Activated CD4-positive, alpha-beta memory T cell treated with anti-CD3 and anti-CD28 coated beads, Interleukin-2, amount 10 ng/mL, durations not matched to agents 7 days and 5 days (primary cell): ENCODE measurements at regions not wholly inside any gene's neighbourhood (a gene's known extent, or its start where the extent isn't known, plus 50 kb on each side); places are given as distances from the start of the nearest gene placed in this dataset.

ENCODE experiments used
- CTCF ChIA-PET: fragments of 350-600 bp; sonication (Branson Sonifier 250); formaldehyde crosslinking; loops from one replicate; lab custom pipeline; 2021; ENCODE audit warnings: antibody characterized with exemption, inconsistent platforms; lab: Charles Lee
- POLR2A ChIA-PET: fragments of 350-600 bp; sonication (Branson Sonifier 250); formaldehyde crosslinking; loops from one replicate; lab custom pipeline; 2021; ENCODE audit warnings: antibody characterized with exemption; lab: Charles Lee
- DNase-seq: peaks from one replicate; pipeline ENCODE4 v3.0.0-alpha.2; 2020
- H3K27ac Mint-ChIP-seq: one replicate; pipeline ENCODE4 v1.8.0; 2021; ENCODE audit warnings: mild to moderate bottlenecking, mixed read lengths
- H3K27me3 Mint-ChIP-seq: one replicate; pipeline ENCODE4 v1.8.0; 2021; ENCODE audit warnings: mixed read lengths
- H3K36me3 Mint-ChIP-seq: one replicate; pipeline ENCODE4 v1.8.0; 2021; ENCODE audit warnings: low read depth, mixed read lengths
- H3K4me1 Mint-ChIP-seq: one replicate; pipeline ENCODE4 v1.8.0; 2021; ENCODE audit warnings: mixed read lengths
- H3K4me3 Mint-ChIP-seq: one replicate; pipeline ENCODE4 v1.8.0; 2021; ENCODE audit warnings: mild to moderate bottlenecking, mixed read lengths
- H3K9me3 Mint-ChIP-seq: one replicate; pipeline ENCODE4 v1.8.0; 2021; ENCODE audit warnings: mixed read lengths

- DNase-seq = no peak
- H3K4me3 Mint-ChIP-seq = no peak overlapping the region
- H3K27me3 Mint-ChIP-seq = peaks cover 7% of the 10 kb centered on the region
- POLR2A ChIA-PET = no interaction called here
- H3K9me3 Mint-ChIP-seq = no peaks in the 10 kb centered on the region
- CTCF ChIA-PET = no interaction called here
- H3K27ac Mint-ChIP-seq = no peak overlapping the region
- no peaks in the 10 kb centered on the region for H3K36me3 Mint-ChIP-seq
- no peaks in the 10 kb centered on the region for H3K4me1 Mint-ChIP-seq
These were observed 277.8 kb upstream of the B3GAT1 start for GRCh38 chr11:134689886-134690285.

DNA sequence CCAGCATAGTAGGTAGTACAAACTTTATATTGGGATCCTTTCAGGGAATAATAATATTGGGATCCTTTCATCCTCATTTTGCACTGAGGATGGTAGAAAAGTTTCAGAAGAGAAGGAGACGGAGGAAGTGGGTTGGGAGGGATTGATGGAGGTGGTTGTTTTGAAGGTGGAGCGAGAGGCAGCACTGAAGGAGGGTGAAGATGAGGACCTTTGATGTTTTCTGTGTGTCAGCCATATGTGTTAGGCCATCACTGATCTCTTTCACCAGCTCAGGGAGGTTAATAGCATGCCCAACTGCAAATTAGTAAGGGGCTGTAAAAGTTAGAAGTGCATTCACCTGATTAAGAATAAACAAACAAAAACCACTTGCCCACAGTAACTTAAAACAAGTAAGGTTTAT, 275.5 kb upstream of the B3GAT1 start:
- Mint-ChIP-seq H3K27ac (no peak overlapping the region), H3K9me3 (no peaks in the 10 kb centered on the region), H3K4me3 (no peak overlapping the region), H3K27me3 (peaks cover 7% of the 10 kb centered on the region), H3K4me1 (no peaks in the 10 kb centered on the region), H3K36me3 (no peaks in the 10 kb centered on the region)
- CTCF ChIA-PET = no interaction called here
- no peak for DNase-seq
- POLR2A ChIA-PET = no interaction called here

GRCh38 chr11:134686460-134687061, 274.5 kb upstream of the B3GAT1 start:
- Mint-ChIP-seq H3K9me3 (no peaks in the 10 kb centered on the region), H3K36me3 (no peaks in the 10 kb centered on the region), H3K4me1 (no peaks in the 10 kb centered on the region), H3K27ac (no peak overlapping the region), H3K4me3 (no peak overlapping the region), H3K27me3 (peaks cover 7% of the 10 kb centered on the region)
- DNase-seq = no peak
- POLR2A ChIA-PET = no interaction called here
- CTCF ChIA-PET = no interaction called here

- CTCF ChIA-PET = no interaction called here
- H3K4me1 Mint-ChIP-seq = no peaks in the 10 kb centered on the region
- POLR2A ChIA-PET = no interaction called here
These were observed 273.8 kb upstream of the B3GAT1 start for GRCh38 chr11:134685793-134686380.

GRCh38 chr11:134684576-134684975, 272.5 kb upstream of the B3GAT1 start:
- DNase-seq = no peak
- no peak overlapping the region for H3K27ac Mint-ChIP-seq
- POLR2A ChIA-PET = no interaction called here
- no peaks in the 10 kb centered on the region for H3K9me3 Mint-ChIP-seq
- H3K27me3 Mint-ChIP-seq = peaks cover 3% of the 10 kb centered on the region
- CTCF ChIA-PET = no interaction called here
- no peak overlapping the region for H3K4me3 Mint-ChIP-seq
- H3K36me3 Mint-ChIP-seq = no peaks in the 10 kb centered on the region
- no peaks in the 10 kb centered on the region for H3K4me1 Mint-ChIP-seq

More at GRCh38 chr11:134685793-134686380, 273.8 kb upstream of the B3GAT1 start:
- H3K27me3 Mint-ChIP-seq = peaks cover 3% of the 10 kb centered on the region
- H3K9me3 Mint-ChIP-seq = no peaks in the 10 kb centered on the region
- no peaks in the 10 kb centered on the region for H3K36me3 Mint-ChIP-seq
- DNase-seq = no peak
- H3K27ac Mint-ChIP-seq = no peak overlapping the region
- H3K4me3 Mint-ChIP-seq = no peak overlapping the region

DNA sequence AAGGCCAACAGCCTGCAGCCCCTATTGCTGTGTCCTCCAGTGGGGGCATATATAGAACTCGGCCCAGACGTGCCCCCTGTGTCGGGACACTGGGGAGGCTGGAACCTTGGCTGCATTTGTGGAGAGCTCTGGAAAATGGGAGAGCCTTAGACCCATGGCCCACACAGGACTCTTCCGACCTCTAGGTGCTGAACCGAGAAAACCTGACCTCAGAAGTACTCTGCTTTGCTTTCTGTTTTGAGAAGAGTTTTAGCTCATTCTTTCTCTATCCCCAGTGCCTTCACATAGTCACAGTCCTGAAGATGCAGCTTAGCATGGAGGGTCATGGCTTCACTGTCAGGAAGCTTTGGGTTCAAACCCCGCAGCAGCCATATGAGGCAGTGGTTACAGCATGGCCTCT, 271.8 kb upstream of the B3GAT1 start:
- H3K9me3 Mint-ChIP-seq = no peaks in the 10 kb centered on the region
- H3K4me3 Mint-ChIP-seq = no peak overlapping the region
- H3K27ac Mint-ChIP-seq = no peak overlapping the region
- CTCF ChIA-PET = no interaction called here
- H3K27me3 Mint-ChIP-seq = peaks cover 3% of the 10 kb centered on the region
- no peak for DNase-seq
- POLR2A ChIA-PET = no interaction called here
- no peaks in the 10 kb centered on the region for H3K36me3 Mint-ChIP-seq
- no peaks in the 10 kb centered on the region for H3K4me1 Mint-ChIP-seq

DNA sequence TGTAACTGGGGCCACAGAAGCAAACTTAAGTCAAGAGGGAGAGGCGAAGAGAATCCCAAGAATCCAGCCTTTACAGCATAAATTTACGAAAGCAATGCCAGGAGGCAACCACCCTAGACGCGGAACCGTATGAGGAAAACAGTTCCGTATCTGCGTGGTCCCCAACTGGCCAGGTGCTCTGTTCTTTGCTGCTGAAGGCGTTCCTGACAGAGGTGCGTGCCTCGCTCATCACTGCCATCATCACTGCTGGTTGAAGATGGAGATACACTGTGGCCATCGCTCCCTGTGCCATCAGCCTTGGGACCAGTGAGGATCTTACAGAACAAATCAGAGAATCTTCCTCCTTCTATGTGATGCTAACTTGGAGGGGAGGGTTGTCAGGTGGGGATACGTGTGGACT, 270.5 kb upstream of the B3GAT1 start:
- POLR2A ChIA-PET = no interaction called here
- H3K27ac Mint-ChIP-seq = no peak overlapping the region
- H3K9me3 Mint-ChIP-seq = no peaks in the 10 kb centered on the region
- CTCF ChIA-PET = no interaction called here
- no peak overlapping the region for H3K4me3 Mint-ChIP-seq
- H3K36me3 Mint-ChIP-seq = no peaks in the 10 kb centered on the region
- peaks cover 1% of the 10 kb centered on the region for H3K27me3 Mint-ChIP-seq
- H3K4me1 Mint-ChIP-seq = no peaks in the 10 kb centered on the region
- DNase-seq = no peak

DNA sequence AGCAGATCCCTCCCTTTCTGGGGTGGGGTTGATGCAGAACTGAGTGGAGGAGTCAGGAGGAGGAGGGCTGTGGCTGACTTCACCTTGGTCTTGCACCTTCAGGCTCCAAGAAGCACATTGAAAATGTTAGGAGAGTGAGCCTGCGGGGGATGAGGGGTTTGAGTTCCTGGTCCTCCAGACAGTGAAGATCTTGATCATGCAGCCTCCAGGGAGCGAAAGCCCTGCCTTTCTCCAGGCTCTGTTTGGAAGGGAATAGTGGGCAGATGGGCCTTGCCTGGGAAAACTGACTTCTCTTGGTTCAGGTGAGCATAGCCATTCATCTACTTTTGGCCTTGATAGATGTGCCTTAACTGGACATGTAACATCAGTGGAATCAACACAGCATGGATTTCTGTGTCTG, 267.6 kb upstream of the B3GAT1 start:
- POLR2A ChIA-PET = no interaction called here
- Mint-ChIP-seq H3K27ac (no peak overlapping the region), H3K36me3 (no peaks in the 10 kb centered on the region), H3K9me3 (no peaks in the 10 kb centered on the region), H3K4me1 (no peaks in the 10 kb centered on the region), H3K27me3 (peaks cover 1% of the 10 kb centered on the region), H3K4me3 (no peak overlapping the region)
- CTCF ChIA-PET = no interaction called here
- DNase-seq = no peak

- no peak for DNase-seq
- Mint-ChIP-seq H3K4me3 (no peak overlapping the region), H3K36me3 (no peaks in the 10 kb centered on the region), H3K4me1 (no peaks in the 10 kb centered on the region), H3K9me3 (no peaks in the 10 kb centered on the region), H3K27ac (no peak overlapping the region), H3K27me3 (peaks cover 1% of the 10 kb centered on the region)
- POLR2A ChIA-PET = no interaction called here
- CTCF ChIA-PET = no interaction called here
These were observed 266.7 kb upstream of the B3GAT1 start for GRCh38 chr11:134678744-134679143.

DNA sequence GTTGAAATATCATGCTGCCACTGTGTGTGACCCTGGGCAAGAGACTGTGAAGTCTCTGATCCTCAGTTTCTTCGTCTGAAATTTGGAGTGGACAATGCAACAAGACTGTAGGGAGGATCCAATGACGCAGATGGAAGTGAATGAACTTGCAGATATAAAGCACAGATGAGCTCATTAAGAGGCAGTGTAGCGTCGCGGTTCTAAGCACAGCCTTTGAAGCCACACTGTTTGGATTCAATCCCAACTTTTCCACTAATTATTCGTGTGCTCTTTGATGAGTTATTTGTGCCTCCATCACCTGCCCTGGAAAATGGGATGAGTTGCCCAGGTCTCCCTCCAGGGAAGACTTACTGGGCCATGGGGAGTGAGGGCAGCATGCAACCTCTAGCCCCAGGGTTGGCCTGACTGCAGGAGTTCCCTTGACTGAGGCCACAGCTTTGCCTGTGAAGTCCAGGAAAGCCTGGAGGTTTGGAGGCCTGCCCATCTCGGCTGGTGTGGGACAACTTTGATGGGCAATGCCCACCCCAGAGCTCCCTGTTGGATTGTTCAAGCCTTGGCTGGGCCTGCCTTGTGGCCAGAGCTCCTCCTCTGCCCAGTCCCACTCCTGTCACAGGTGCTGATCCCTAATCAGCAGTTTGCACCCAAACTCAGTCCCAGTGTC, 266.0 kb upstream of the B3GAT1 start:
- no peak for DNase-seq
- POLR2A ChIA-PET = no interaction called here
- H3K27me3 Mint-ChIP-seq = peaks cover 1% of the 10 kb centered on the region
- H3K36me3 Mint-ChIP-seq = no peaks in the 10 kb centered on the region
- no peaks in the 10 kb centered on the region for H3K4me1 Mint-ChIP-seq
- CTCF ChIA-PET = no interaction called here
- H3K4me3 Mint-ChIP-seq = no peak overlapping the region
- no peaks in the 10 kb centered on the region for H3K9me3 Mint-ChIP-seq
- H3K27ac Mint-ChIP-seq = no peak overlapping the region

GRCh38 chr11:134677397-134677822, 265.4 kb upstream of the B3GAT1 start:
- no peak for DNase-seq
- H3K4me1 Mint-ChIP-seq = no peaks in the 10 kb centered on the region
- H3K27ac Mint-ChIP-seq = no peak overlapping the region
- CTCF ChIA-PET = no interaction called here
- no peak overlapping the region for H3K4me3 Mint-ChIP-seq
- H3K36me3 Mint-ChIP-seq = no peaks in the 10 kb centered on the region
- POLR2A ChIA-PET = no interaction called here
- peaks cover 1% of the 10 kb centered on the region for H3K27me3 Mint-ChIP-seq
- H3K9me3 Mint-ChIP-seq = no peaks in the 10 kb centered on the region

DNA sequence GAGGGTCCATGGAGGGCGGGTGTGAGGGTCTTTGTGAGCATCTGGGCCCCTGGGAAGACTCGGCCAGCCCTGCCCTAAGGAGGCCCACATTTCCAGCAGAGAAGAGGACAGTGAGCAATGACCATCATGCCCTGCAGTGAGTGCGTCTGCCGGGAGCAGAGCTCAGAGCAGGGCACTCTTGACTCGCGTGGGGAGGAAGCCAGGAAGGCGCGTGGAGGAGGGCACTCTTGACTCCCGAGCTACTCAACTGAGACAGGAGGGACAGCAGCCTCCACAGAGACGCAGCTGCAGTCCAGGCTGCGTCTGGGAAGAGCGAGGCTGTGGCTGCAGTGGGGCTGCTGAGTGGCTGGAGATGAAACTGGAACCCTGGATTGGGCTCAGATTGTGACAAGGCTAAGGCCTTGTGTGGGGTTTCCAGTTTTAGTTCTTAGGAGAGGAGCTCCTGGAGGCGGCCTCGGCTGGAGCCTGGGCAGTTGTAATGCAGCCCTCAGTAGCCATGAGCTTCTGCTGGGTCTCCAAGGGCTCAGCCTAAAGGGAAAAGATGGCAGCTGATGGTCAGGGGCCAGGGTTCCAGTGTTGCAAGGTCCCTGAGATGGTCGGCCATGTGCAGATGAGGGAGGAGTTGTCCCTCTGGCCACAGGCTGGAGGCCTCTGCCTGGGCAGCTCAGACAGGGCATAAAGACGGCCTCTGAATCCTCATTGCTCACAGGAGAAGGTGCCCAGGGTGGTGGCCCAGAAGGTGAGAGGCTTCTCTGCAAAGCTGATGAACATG, 264.7 kb upstream of the B3GAT1 start:
- DNase-seq = no peak

GRCh38 chr11:134675983-134676382, 263.9 kb upstream of the B3GAT1 start:
- Mint-ChIP-seq H3K9me3 (no peaks in the 10 kb centered on the region), H3K4me3 (no peak overlapping the region), H3K36me3 (no peaks in the 10 kb centered on the region), H3K27ac (no peak overlapping the region), H3K27me3 (peaks cover 7% of the 10 kb centered on the region), H3K4me1 (no peaks in the 10 kb centered on the region)
- POLR2A ChIA-PET = no interaction called here
- CTCF ChIA-PET = no interaction called here
- DNase-seq = no peak

More for the DNA sequence above, 264.7 kb upstream of the B3GAT1 start:
- no peaks in the 10 kb centered on the region for H3K36me3 Mint-ChIP-seq
- ChIA-PET POLR2A (no interaction called here), CTCF (no interaction called here)
- H3K4me1 Mint-ChIP-seq = no peaks in the 10 kb centered on the region
- H3K4me3 Mint-ChIP-seq = no peak overlapping the region
- peaks cover 4% of the 10 kb centered on the region for H3K27me3 Mint-ChIP-seq
- H3K9me3 Mint-ChIP-seq = no peaks in the 10 kb centered on the region
- no peak overlapping the region for H3K27ac Mint-ChIP-seq
